HG03575 (cell line): ENCODE measurements at regions not wholly inside any gene's neighbourhood (a gene's known extent, or its start where the extent isn't known, plus 50 kb on each side); places are given as distances from the start of the nearest gene placed in this dataset.

Experiments
- ATAC-seq: cut with Tn5 transposase; IDR thresholded peaks from one replicate; pipeline ENCODE4 v1.9.1; 2021; ENCODE audit not compliant: unreplicated experiment, insufficient number of reproducible peaks, low FRiP score; ENCODE audit errors: extremely low read depth

GRCh38 chr4:18882468-18882867 is 860.9 kb upstream of the LCORL start:
- ATAC-seq: no peak

DNA sequence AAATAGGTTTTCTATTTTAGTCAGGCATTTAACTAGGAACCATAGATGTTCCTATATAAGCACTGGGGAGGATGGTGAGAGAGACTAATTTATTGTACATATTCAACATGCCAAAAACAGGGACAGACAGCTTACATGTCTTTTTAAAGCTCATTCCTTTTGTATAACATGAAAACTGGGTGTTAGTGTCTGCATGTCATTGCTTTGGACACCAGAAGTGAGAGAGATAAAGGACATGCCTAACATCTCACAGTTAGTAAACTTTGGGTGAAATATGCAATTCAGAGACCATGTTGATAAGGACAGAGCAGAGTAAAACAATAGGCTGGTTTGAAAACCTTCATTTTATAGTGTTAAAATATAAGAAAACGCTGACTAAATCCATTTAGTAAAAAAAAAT is 860.0 kb upstream of the LCORL start:
- ATAC-seq: no peak

DNA sequence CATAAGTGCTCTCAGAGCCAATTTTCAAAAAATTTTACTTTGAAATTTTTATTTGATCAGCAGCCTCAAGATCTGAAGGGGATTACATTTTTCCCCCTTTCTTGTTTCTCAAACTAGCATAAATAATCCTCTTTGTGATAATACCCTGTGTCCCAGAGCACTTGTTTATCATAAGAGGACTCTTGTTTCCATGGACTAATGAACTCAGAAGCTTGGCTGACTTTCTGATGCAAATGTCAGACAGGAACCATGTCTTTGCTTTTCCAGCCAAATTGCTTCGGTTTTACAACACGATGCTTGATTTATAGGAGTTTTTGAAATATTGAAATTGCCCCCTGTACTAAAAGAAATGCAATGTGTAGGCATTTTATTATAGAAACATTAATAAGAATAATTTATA is 859.3 kb upstream of the LCORL start:
- no peak for ATAC-seq

- ATAC-seq: no peak
These were observed 857.0 kb upstream of the LCORL start for GRCh38 chr4:18878561-18878960.

DNA sequence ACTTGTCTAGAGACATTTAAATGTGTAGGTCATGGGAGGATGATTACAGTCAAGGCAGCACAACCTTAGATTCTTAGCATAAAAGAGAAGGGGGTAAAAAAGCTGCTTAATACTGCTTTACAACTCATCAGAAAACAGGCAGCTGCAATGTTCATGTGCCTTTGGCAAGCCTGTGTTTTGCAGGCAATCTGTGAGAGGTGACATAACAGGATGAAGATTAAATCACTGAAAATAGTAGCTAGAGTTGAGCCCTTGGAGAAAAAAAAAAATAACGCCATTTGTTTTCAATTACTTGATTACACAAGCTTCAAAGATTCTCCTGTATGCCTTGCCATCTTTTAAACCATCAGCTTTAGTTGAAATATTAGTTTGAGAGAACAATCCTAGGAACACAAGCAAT is 847.6 kb upstream of the LCORL start:
- ATAC-seq: no peak

- ATAC-seq: no peak
These were observed 839.4 kb upstream of the LCORL start for GRCh38 chr4:18860836-18861530.

DNA sequence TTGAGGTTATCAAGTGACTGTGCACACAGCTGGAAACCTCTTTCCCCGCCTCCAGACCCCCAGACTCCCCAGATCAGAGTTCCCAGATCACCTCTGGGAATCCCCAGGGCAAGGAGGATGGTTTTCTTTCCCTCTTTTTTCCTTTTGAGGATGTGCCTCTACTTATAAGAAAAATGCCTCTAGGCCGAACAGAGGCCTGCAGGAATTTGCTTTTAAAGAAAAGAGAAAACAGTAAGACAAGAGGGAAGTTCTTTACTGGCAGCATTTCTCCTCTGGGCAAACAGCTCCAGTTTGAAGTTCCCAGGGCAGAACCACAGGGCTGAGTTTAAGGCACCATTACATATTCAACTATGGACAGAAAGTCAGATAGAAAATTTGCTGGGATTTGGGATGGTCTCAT is 837.9 kb upstream of the LCORL start:
- ATAC-seq: no peak

DNA sequence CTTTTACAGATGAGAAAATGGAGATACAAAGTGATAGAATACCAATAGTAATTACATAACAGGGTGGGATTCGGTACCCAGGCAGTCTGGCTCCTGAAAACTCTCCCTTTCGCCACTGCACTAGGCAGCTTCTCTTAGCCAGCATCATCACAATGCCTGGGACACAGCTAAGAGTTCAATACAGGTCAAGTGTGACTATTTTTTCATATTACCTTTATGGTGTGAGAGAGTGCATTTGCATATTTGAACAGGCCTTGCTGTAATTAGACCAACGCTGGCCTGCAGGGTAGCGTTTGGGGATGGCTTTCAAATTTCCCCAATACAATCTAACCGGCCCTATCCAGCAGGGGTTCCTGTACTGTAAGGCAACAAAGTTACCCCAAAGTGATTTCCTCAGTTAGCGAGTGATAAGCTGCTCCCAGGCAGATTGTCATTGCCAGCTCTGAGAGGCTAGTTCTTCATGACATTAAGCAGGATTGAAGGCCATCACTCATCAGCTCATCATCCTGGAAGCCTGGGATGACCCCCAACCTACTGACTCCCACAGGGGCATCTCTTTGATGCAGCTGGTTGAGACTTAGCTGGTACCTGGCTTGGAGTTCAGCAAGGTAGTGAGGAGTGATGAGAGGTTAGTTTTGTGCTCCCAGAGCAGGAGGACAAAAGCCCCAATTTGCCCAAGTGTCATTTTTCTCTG is 836.8 kb upstream of the LCORL start:
- ATAC-seq: no peak

GRCh38 chr4:18850867-18851266 is 829.3 kb upstream of the LCORL start:
- ATAC-seq: no peak

DNA sequence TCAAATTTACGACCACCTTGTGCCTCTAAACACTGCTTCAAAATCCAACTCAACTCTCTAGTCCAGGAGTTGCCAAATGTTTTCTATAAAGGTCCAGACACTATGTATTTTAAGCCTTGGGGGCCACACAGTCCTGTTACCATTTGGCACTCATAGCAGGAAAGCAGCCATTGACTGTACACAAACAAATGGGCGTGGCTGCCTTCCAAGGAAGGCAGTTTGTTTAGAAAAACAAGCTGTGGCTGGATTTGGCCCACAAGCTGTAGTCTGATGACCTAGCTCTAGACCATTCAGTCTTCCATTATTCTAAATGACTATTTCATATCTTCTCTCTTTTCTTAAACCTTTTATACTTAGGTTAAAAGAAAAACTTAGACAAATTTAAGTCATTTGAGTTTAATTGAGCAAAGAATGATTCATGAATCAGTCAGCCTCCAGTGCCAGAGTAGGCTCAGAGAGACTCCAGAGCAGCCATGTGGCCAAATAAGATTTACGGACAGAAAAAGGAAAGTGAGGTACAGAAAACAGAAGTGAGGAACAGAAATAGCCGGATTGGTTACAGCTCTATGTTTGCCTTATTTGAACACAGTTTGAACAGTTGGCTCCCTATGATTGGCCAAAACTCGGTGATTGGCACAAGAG is 825.8 kb upstream of the LCORL start:
- no peak for ATAC-seq

- no peak for ATAC-seq
These were observed 824.8 kb upstream of the LCORL start for GRCh38 chr4:18846313-18846712.

DNA sequence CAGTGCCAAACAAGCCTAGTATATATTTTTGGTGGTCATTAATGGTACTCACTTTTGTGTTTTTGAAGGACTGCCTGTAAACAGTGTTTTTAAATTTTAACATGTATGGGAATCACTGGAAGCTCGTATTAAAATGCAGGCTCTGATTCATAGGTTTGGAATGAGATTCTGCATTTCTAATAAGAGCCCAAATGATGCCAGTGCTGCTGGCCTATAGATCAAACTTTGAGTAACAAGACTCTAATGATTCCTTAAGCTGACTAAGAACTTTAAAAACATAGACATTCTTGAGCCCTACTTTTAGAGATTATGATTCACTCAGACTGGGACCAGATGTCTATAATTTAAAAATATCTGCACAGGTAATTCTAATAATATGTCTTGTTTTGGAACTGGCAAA is 823.2 kb upstream of the LCORL start:
- no peak for ATAC-seq

DNA sequence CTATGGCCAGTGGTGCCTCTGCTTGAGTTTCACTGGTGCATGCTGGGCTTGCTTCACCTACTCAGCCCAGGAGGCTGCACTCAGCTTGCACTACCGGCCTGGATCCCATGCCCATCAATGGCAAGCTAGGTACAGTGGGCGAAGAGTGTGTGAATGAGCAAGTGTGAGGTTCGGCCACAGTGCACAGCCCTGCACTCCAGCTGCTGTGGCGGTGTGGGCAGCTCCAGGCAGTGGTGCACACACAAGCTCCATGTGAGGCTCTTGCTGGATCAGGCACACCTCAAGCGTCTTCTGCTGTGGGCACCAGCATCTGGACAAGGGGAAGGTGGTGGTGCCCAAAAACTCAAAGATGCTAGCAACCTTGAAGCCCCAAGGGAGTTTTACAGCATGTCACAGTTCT is 820.9 kb upstream of the LCORL start:
- ATAC-seq: no peak

DNA sequence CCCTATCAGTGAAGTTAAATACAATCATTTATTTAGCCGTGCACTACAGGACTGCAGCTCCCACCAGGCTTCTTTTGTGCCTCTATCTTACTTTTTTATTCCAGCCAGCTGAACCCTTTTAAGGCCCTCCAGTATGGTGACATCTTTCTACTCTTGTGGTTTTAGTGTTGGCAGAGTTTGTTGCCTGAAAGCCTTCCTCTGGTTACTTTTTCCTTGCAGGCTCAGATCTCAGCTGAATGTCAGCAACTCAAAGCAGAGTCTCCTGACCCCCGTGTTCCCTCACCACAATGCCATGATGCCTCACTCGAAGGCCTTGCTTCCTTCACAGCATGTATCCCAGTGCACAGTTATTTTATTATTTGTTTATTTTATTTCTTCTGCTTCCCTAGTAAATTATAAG is 818.9 kb upstream of the LCORL start:
- ATAC-seq: no peak

DNA sequence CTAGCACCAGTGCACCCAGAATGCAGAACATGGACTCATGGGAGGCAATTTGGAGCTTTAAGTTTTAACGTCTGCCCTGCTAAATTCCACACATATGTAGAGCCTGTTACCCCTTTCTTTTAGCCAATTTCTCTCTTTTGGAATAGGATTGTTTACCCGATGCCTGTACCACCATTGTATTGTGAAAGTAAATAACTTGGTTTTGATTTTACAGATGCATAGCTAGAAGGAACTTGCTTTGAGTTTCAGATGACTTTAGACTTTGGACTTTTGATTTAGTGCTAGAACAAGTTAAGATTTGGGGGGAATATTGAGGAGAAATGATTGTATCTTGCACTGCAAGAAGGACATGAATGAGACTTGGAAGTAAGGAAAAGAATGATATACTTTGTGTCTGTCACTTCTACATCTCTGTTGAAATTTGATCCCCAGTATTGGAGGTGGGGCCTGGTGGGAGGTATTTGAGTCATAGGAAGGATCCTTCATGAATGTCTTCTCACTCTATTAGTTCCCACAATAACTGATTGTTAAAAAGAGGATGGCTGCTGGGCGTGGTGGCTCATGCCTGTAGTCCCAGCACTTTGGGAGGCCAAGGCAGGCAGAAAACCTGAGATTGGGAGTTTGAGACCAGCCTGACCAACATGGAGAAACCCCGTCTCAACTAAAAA is 794.8 kb upstream of the LCORL start:
- no peak for ATAC-seq

DNA sequence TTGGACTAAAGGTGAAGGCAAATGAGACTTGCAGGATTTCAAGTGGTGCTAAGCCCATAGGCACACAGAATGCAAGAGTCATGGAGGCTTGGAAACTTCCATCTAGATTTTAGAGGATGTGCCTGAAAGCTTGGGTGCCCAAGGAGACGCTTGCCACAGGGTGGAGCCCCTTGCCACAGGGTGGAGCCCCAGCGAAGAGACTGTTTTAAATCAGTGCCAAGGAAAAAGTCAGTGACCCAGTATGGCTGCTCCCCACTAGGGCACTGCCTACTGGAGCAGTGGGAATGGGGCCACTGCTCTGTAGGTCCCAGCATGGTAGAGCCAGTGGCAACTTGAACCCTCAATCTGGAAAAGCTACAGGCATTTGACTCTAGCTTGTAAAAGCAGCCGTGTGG is 794.2 kb upstream of the LCORL start:
- no peak for ATAC-seq

DNA sequence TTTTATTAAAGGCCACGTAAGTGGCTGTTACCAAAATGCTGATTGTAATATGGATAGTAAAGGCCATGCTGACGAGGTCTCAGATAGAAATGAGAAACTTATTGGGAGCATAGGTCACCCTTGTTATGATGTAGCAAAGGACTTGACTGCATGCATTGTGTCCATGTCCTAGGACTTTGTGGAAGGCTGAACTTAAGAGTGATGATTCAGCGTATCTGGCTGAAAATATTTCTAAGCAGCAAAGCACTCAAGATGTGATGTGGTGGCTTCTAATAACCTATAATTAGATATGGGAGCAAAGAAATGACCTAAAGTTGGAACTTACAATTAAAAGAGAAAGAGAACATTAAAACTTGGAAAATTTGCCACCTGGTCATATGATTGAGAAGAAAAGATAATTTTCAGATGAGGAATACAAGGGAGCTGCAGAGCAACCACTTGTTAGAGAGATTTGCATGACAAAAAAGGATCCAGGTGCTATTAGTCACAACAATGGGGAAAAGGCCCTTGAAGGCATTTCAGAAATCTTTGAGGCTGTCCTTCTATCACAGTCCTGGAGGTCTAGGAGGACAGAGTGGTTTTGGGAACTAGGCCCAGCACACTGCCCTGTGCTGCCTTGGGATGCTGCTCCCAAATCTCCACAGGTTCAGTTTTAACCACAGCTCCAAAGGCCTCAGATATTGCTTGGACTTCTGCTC is 793.7 kb upstream of the LCORL start:
- ATAC-seq: no peak

DNA sequence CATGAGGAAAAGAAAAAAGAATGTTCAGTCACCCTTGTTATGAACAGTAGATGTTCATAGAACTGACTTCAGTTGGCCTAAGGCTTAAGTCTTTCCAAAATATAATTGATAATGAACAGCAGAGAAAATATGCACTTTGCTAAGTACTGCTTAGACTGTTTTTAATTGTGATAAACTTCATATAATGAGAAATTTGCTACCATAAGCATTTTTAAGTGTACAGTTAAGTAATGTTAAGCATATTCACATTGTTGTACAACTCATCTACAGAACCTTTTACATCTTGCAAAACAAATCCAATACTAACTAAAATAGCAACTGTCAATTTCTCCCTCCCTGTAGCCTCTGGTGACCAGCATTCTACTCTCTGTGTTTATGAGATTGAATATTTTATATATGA is 792.2 kb upstream of the LCORL start:
- no peak for ATAC-seq

DNA sequence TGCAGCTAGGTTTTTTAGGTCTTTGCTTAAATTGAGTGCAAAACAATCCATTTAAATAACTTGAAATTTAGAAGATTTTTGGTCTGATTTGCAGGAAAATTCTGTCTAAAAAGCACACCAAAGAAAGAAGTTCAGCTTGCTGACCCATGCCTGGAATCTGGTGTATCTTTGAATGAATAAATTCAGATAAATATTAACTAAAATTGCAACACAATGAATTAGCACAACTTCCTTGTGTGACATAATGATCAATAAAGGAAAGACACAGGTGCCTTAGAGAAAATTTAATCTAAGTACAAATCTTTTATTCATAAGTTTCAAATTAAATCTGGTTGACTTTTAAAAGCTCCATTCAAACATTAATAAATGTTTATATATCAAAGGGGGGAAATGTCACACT is 791.5 kb upstream of the LCORL start:
- no peak for ATAC-seq
